GM10248 (cell line): ENCODE measurements at regions not wholly inside any gene's neighbourhood (a gene's known extent, or its start where the extent isn't known, plus 50 kb on each side); places are given as distances from the start of the nearest gene placed in this dataset.

Experiments
- CTCF ChIA-PET: fragments of 300-600 bp; sonication (Branson Sonifier 250); formaldehyde crosslinking; extraction: SDS; loops from one replicate; lab custom pipeline; 2021; ENCODE audit warnings: antibody characterized with exemption; lab: Yijun Ruan, JAX
- POLR2A ChIA-PET: fragments of 350-650 bp; sonication (Branson Sonifier 250); formaldehyde crosslinking; extraction: SDS; loops from one replicate; lab custom pipeline; 2020; ENCODE audit warnings: antibody characterized with exemption; lab: Yijun Ruan, JAX
- DNase-seq: peaks from one replicate; pipeline ENCODE4 v3.0.0; 2012; ENCODE audit errors: extremely low spot score
- TF ChIP-seq, protein P1 (sequence below): IDR thresholded peaks from 2 replicates; pipeline ENCODE4 v1.5.1; 2012; ENCODE audit warnings: mild to moderate bottlenecking, low read depth; ENCODE audit errors: extremely low read depth, missing control alignments, control extremely low read depth

DNA sequence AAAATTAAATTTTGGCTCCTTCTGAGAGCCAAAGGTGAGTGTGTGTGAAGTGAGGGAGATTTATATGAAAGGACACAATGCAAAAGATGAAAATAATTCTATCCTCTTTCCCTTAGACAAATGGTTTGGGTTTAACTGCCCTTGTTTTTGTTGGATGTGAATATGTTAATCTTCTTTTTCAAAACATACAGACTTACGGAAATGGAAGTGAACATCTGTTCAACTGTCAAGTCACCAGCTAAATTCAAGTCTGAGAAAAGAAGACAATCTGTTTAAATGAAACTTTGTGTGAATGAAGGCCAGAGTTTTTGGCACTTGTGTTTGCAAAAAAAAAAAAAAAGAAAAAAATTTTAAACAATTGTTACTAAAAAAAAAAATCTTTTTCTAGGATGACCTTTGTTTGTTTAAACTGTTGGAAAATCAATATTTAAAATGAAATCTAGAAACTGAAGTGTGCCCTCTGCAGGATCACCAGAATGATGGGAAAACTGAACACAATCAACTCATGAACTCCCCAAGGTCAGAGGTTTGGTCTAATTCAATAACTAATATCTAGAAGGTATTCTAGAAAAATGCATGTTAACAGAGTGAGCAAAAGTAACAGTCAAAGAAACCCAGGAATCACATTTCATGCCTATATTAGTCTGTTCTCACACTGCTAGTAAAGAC is 448.8 kb downstream of the FLRT2 start:
- TF ChIP-seq, protein P1, sequence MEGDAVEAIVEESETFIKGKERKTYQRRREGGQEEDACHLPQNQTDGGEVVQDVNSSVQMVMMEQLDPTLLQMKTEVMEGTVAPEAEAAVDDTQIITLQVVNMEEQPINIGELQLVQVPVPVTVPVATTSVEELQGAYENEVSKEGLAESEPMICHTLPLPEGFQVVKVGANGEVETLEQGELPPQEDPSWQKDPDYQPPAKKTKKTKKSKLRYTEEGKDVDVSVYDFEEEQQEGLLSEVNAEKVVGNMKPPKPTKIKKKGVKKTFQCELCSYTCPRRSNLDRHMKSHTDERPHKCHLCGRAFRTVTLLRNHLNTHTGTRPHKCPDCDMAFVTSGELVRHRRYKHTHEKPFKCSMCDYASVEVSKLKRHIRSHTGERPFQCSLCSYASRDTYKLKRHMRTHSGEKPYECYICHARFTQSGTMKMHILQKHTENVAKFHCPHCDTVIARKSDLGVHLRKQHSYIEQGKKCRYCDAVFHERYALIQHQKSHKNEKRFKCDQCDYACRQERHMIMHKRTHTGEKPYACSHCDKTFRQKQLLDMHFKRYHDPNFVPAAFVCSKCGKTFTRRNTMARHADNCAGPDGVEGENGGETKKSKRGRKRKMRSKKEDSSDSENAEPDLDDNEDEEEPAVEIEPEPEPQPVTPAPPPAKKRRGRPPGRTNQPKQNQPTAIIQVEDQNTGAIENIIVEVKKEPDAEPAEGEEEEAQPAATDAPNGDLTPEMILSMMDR: no peak
- POLR2A ChIA-PET: no interaction called here
- DNase-seq: no peak
- CTCF ChIA-PET: no interaction called here

GRCh38 chr14:85974602-85975001 is 444.7 kb downstream of the FLRT2 start:
- ChIA-PET CTCF (no interaction called here), POLR2A (no interaction called here)
- no peak for DNase-seq
- TF ChIP-seq, protein P1: no peak

DNA sequence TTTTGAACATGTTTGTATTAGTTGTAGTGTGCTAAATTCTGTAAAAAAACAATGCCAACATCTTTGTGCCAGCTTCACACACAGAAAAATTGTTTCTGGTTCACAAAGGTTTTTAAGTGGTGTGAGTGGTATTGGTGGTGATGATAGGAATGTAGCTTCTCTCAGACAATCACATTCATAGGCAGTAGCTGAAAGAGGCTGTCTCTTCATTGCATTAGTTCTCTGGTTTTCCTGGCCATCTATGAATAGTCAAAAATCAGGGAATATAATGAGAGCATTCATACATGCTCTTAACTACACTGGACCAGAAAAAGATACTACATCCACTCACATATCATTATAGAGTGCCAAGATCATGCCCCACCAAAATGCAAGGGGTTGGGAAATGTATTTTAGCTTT is 433.5 kb downstream of the FLRT2 start:
- ChIA-PET CTCF (interaction anchor here (0.8 to 1.4 kb wide), 2 partner anchors 10 to 13 kb away, joined by 3 to 4 read pairs; no protein-coding TSS in a partner anchor), POLR2A (no interaction called here)
- TF ChIP-seq, protein P1: no peak
- DNase-seq: no peak

- ChIA-PET CTCF (no interaction called here), POLR2A (no interaction called here)
- no peak for DNase-seq
- TF ChIP-seq, protein P1: no peak
Measured at GRCh38 chr14:85960756-85961155, 430.8 kb downstream of the FLRT2 start.

- no peak for DNase-seq
- ChIA-PET POLR2A (no interaction called here), CTCF (no interaction called here)
- TF ChIP-seq, protein P1: no peak
Measured at GRCh38 chr14:85959063-85959462, 429.1 kb downstream of the FLRT2 start.

- CTCF ChIA-PET: no interaction called here
- no peak for DNase-seq
- POLR2A ChIA-PET: no interaction called here
- TF ChIP-seq, protein P1: no peak
Measured at GRCh38 chr14:85958069-85958468, 428.1 kb downstream of the FLRT2 start.

DNA sequence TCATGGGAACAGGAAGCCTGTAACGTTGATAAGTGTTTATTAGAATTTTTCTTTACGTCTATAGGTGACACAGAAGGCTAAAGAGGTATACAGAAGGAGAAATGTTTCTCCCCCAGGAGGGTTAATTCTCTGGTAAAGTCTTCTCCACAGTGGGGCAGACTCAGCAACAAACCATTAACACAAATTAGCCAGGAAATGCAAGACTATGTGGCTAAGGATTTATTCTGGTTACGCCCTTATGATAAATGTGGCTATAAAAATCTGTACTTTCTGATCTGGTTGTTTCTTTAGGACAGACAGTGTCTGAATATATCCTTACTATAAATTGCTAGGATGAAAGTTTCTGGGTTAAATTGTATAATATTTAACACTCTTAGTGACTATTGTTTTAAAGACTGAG is 423.3 kb downstream of the FLRT2 start:
- ChIA-PET POLR2A (no interaction called here), CTCF (interaction anchor here (1.2 to 1.6 kb wide), 2 partner anchors 9 to 86 kb away, joined by 3 to 4 read pairs; no protein-coding TSS in a partner anchor)
- no peak for DNase-seq
- TF ChIP-seq, protein P1: no peak
